ENCODE measurements at regions not wholly inside any gene's neighbourhood (a gene's known extent, or its start where the extent isn't known, plus 50 kb on each side); places are given as distances from the start of the nearest gene placed in this dataset.
"Not testable (repeated sequence)": the region's sequence is repeated elsewhere in the genome, so short reads cannot be mapped to it uniquely, and the experiment has no call there.

GRCh38 chr14:21939836-21940235 is 266.2 kb upstream of the OR4E1 start:
- no peak for DNase-seq

DNA sequence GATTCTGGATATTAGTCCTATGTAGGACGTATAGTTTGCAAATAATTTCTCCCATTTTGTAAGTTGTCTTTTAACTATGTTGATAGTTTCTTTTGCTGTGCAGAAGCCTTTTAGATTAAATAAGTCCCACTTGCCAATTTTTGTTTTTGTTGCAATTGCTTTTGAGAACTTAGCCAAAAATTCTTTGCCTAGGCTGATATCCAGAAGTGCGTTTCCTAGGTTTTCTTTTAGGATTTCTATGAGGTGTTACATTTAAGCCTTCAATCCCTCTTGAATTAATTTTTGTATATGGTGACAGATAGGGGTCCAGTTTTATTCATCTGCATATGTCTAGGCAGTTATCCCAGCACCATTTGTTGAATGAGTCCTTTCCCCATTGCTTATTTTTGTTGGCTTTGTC is 264.4 kb upstream of the OR4E1 start:
- DNase-seq = no peak

DNA sequence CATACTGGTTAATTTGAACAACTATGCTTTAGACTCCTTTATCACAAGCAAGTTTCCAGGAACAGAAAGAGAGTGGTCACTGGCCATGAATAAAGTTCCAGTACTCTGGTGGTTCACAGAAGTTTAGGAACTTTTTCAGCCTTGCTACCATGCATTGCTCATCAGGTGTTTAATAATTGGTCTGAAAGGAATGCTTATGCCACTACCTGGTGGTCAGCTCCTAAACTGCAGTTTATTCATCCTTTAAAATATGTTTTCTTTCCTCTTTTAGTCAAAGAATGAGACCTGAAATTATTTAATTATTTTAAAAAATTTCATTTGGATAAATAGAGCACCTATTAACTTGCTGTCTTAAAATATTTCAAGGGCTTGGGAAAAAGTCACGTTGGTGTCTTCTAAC is 260.1 kb upstream of the OR4E1 start:
- DNase-seq = peak; percentile 48

GRCh38 chr14:21924479-21924878 is 250.9 kb upstream of the OR4E1 start:
- DNase-seq = peak; percentile 75

DNA sequence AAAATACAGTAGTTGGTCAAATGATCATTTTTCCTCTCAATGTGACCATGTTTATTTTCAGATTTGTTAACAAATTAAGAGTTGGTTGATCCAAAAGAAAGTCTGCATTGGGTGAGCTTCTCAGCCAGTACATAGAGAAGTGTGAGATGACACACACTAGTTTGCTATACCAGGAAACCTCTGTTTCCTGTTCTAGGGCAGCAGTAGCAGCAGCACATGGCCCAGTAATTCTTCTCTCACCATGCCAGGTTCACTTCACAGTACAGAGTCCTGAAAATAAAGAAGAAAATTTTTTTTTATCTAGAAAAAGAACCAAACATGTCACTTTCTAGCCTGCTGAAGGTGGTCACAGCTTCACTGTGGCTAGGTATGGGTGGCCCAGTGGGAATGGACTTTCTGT is 250.2 kb upstream of the OR4E1 start:
- DNase-seq = peak; percentile 65

GRCh38 chr14:21921453-21921852 is 247.8 kb upstream of the OR4E1 start:
- DNase-seq = no peak

- DNase-seq = peak; percentile 78
These were observed 244.2 kb upstream of the OR4E1 start for GRCh38 chr14:21917699-21918436.

DNA sequence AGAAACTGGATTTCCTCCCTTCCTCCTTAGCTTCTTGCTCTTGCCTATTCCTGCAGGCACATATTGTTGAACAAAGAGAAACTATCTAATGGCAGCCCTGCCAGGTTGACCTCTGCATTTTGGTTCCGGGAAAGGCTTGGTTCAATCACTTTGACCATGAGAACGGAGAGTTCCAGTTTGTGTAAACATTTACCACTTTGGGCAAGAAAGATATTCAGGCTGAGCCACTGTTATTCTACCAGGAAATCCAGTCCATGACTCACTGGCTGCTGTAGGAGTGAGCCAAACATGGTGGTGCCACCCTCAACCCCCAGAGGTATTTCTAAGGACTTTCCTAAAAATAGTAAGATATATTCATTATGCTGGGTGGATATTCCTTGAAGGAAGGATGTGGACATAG is 242.2 kb upstream of the OR4E1 start:
- no peak for DNase-seq

- peak; percentile 90 for DNase-seq
These were observed 240.1 kb upstream of the OR4E1 start for GRCh38 chr14:21913759-21914158.

- no peak for DNase-seq
These were observed 238.7 kb upstream of the OR4E1 start for GRCh38 chr14:21912367-21912766.

DNA sequence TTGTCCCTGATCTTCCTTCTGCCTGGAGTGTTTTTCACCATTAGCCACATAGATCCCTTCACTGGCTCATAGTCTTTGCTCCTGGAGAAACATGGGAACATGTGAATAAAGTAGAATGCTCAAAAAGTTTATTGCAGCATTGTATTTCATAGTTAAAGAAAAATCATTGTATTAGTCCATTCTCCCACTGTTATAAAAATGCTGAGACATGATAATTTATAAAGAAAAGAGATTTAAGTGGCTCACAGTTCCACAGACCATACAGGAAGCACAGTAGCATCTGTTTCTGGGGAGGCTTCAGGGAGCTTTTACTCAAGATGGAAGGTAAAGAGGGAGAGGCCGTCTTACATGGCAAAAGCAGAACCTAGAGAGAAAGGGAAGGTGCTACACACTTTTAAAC is 238.3 kb upstream of the OR4E1 start:
- DNase-seq = no peak

DNA sequence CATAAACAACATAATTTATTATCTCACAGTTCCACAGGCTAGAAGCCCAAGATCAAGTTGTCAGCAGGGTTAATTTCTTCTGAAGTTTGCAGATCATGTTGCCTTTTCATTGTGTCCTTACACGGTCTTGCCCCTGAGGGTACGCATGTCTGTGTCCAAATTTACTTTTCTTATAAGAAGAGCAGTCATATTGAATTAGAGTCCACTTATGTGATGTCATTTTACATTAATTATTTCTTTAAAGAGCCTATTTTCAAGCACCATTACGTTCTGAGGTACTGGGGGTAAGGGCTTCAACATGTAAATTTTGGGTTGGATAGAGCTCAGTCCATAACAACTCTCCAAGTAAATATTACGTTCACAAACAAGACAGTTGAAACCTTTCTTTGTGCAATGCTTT is 236.6 kb upstream of the OR4E1 start:
- no peak for DNase-seq

DNA sequence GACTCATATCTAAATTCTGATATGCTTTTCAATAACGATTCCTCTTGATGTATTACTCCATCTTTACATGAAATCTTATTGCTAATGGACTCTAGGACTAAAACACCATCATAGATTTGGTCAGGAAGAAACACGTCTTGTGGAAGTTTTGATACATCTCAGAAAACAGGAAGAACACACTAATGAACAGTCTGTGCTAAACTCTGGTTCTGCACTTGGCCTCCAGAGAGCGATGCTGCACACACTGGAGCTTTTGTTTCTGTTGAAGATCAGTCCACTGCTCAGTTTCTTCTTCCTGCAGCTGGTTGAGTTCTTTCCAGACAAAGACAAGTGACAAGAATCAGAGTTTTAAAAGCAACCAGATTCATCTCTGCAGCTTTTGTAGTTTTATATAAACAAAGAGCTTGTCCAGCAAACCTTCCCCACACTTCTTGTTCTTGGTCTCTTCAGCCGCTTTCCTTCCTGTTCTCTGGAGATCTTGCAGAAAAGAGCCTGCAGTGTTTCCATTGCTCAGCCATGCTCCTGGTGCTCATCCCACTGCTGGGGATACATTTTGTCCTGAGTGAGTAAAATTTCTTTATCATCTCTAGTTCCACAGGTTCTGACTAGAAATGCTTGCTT is 229.1 kb upstream of the OR4E1 start:
- DNase-seq = peak; percentile 44

DNA sequence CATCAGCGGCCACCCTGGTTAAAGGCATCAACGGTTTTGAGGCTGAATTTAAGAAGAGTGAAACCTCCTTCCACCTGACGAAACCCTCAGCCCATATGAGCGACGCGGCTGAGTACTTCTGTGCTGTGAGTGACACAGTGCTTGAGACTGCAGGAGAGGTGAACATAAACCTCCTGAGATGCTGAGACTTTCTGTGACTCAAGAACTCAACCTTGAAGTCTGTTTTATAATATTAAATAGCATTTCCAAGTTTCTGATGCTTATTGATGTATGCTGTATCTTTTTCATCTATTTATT is 221.2 kb upstream of the OR4E1 start:
- not testable (repeated sequence) for DNase-seq

GRCh38 chr14:21894003-21894897 is 220.6 kb upstream of the OR4E1 start:
- DNase-seq = peak; percentile 68

DNA sequence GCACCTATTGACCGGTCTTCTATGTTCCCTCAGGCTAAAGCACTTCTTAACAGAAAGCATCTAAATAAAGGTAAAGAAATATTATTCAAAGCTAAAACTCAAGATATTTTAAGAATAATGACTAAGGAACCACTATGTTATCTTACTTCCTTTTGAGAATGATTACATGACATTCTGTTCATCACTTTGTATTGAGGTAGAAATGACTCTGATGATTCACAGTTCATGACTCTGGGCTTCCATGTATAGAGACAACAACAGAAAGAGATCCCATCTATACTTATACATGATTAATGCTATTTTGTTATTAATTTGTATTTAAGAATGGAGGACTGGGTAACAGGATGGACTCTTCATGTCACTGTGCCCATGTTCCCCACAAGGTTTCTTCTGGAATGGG is 218.3 kb upstream of the OR4E1 start:
- DNase-seq = no peak

DNA sequence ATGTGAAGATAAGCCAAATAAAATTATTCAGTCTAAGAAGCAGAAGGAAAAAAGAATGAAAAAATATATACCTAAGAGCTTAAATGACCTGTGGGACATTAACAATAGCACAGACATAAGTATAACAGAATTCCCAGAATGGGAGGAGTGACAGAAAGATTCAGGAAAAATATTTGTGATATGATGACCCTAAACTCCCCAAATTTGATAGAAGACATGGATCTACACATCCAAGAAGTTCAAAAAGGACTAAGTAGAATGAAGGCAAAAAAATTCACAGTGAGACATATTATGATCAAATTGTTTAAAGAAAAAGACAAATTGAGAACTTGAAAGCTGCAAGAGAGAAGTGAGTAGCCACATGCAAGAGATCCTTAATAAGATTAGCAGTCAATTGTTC is 211.4 kb upstream of the OR4E1 start:
- DNase-seq = no peak

DNA sequence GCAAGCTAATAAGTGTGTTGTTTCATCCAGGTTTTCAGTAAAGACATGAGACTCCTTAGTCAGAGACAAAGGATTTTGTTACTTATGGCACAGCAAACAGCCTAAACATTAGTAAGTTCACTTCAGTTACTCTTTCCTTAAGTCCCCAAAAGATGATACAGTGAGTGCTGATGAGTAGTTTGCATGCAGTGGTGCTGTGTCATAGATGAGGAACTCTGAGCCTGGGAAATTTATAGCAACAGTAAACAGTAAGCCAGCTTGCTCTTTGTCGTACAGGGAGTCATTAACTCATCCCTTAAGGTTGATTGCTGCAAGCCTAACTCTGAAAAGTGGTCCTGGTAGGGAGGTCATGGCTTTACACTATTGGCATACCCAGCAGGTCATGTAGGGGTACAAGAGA is 208.6 kb upstream of the OR4E1 start:
- no peak for DNase-seq

DNA sequence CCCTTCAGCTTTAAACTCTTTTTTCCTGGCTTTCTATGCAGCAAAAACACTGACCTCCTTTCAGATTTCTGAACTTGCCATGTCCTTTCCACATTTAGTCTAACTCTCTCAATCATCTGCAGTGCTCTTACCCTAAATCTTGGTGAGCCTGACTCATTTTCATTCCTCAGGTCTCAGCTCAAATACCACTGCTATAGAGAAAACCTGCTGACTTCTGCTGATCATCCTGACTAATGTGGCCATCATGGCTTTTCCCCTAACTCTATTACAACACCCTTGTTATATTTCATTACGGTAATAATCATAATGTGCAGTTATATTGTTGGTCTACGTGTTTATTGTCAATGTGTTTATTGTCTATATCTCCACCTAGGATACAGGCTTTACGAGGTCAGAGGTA is 207.3 kb upstream of the OR4E1 start:
- no peak for DNase-seq

DNA sequence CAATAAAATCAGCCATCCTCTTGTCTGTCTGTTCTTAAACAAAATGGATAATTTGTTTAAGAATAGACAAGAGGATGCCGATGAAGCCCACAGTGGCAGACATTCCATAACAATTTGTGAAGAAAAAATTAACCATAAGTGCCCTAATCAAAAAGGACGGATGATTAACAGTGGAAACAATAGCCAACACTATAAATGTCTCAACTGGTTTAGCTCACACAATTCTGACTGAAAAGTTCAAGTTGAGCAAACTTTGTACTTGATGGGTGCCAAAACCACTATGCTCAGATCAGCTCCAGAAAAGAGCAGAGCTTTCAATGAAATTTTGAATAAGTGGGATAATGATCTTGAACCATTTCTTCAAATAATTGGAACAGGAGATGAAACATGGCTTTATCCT is 202.2 kb upstream of the OR4E1 start:
- DNase-seq = no peak

DNA sequence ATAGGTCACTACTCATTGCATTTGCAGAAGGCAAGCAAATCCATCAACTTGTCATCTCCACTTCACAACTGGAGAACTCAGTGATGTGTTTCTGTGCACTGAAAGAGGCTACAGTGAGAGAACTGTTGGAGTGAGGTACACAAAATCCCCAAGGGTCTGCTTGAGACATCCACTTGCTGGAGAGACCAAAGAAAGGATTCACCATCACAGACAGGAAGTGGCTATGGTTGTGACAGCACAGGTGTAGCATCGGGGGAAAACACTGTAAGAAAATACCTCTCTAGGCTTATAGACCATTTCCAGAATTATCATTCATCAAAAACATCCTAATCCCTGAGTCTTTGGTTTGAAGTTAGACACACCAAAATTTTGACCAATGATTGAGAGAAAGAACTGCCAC is 201.3 kb upstream of the OR4E1 start:
- peak; percentile 41 for DNase-seq

DNA sequence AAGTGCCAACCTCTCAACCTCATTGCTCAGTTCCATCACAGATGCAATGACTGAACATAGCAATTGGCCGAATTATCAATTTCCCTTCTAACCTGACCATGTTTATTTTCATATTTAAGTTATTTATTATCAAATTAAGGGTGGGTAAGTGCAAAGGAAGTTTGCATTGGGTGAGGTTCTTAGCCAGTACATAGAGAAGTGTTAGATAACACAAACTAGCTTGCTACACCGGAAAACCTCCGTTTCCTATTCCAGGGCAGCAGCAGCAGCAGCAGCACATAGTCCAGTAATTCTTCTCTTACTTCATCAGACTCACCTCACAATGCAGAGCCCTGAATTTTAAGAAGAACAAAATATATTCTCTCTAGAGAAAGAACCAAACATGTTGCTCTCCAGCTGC is 200.5 kb upstream of the OR4E1 start:
- DNase-seq = peak; percentile 45

GRCh38 chr14:21868442-21869046 is 194.9 kb upstream of the OR4E1 start:
- peak; percentile 84 for DNase-seq

GRCh38 chr14:21867541-21867940 is 193.9 kb upstream of the OR4E1 start:
- no peak for DNase-seq
